HL-60 (cell line): ENCODE measurements at regions not wholly inside any gene's neighbourhood (a gene's known extent, or its start where the extent isn't known, plus 50 kb on each side); places are given as distances from the start of the nearest gene placed in this dataset.

Experiments
- GABPA ChIP-seq: IDR thresholded peaks from 2 replicates; pipeline ENCODE4 v1.6.1; 2012; ENCODE audit warnings: low read depth
- POLR2AphosphoS5 ChIP-seq: IDR thresholded peaks from 2 replicates; pipeline ENCODE4 v1.6.1; 2012; ENCODE audit warnings: low read depth
- SPI1 ChIP-seq: IDR thresholded peaks from 2 replicates; pipeline ENCODE4 v1.6.1; 2012; ENCODE audit warnings: low read depth, mild to moderate bottlenecking, borderline replicate concordance
- TF ChIP-seq, protein P1 (sequence below): IDR thresholded peaks from one replicate; pipeline ENCODE4 v1.5.1; 2011; ENCODE audit warnings: low read length, control low read depth, inconsistent platforms; ENCODE audit not compliant: insufficient read depth
- TF ChIP-seq, protein P2 (sequence below): IDR thresholded peaks from 2 replicates; pipeline ENCODE4 v1.6.1; 2012; ENCODE audit warnings: low read depth; ENCODE audit not compliant: insufficient replicate concordance

DNA sequence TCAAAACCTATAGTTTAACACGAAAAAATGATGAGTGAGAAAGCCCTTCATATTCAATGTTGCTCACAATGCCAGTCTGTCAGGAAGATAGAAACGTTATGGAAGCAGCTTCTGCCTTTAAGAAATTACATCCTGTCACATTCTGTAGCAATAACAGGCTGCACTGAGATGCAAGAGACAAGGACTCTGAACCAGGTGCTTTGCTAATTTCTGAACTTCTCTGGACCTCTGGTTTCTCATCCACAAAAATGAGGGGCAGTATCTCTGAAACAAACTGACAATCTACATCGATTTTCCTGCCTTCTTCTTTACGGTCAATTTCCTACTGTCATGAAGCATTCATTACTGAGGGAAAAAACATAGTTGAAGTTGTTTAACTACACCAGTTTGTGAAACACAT, 234.0 kb downstream of the SNX13 start:
- TF ChIP-seq POLR2AphosphoS5 (no peak), GABPA (no peak), SPI1 (no peak)
- TF ChIP-seq, protein P1, sequence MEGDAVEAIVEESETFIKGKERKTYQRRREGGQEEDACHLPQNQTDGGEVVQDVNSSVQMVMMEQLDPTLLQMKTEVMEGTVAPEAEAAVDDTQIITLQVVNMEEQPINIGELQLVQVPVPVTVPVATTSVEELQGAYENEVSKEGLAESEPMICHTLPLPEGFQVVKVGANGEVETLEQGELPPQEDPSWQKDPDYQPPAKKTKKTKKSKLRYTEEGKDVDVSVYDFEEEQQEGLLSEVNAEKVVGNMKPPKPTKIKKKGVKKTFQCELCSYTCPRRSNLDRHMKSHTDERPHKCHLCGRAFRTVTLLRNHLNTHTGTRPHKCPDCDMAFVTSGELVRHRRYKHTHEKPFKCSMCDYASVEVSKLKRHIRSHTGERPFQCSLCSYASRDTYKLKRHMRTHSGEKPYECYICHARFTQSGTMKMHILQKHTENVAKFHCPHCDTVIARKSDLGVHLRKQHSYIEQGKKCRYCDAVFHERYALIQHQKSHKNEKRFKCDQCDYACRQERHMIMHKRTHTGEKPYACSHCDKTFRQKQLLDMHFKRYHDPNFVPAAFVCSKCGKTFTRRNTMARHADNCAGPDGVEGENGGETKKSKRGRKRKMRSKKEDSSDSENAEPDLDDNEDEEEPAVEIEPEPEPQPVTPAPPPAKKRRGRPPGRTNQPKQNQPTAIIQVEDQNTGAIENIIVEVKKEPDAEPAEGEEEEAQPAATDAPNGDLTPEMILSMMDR, result no peak
- TF ChIP-seq, protein P2, sequence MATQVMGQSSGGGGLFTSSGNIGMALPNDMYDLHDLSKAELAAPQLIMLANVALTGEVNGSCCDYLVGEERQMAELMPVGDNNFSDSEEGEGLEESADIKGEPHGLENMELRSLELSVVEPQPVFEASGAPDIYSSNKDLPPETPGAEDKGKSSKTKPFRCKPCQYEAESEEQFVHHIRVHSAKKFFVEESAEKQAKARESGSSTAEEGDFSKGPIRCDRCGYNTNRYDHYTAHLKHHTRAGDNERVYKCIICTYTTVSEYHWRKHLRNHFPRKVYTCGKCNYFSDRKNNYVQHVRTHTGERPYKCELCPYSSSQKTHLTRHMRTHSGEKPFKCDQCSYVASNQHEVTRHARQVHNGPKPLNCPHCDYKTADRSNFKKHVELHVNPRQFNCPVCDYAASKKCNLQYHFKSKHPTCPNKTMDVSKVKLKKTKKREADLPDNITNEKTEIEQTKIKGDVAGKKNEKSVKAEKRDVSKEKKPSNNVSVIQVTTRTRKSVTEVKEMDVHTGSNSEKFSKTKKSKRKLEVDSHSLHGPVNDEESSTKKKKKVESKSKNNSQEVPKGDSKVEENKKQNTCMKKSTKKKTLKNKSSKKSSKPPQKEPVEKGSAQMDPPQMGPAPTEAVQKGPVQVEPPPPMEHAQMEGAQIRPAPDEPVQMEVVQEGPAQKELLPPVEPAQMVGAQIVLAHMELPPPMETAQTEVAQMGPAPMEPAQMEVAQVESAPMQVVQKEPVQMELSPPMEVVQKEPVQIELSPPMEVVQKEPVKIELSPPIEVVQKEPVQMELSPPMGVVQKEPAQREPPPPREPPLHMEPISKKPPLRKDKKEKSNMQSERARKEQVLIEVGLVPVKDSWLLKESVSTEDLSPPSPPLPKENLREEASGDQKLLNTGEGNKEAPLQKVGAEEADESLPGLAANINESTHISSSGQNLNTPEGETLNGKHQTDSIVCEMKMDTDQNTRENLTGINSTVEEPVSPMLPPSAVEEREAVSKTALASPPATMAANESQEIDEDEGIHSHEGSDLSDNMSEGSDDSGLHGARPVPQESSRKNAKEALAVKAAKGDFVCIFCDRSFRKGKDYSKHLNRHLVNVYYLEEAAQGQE, result no peak
